Hindlimb muscle (tissue), 1 donor: ENCODE measurements at regions not wholly inside any gene's neighbourhood (a gene's known extent, or its start where the extent isn't known, plus 50 kb on each side); places are given as distances from the start of the nearest gene placed in this dataset.
"Not testable (repeated sequence)": the region's sequence is repeated elsewhere in the genome, so short reads cannot be mapped to it uniquely, and the experiment has no call there.

Source experiments
- DNase-seq: peaks from one replicate; pipeline ENCODE4 v3.0.0-alpha.2; 2013

- DNase-seq, result no peak
These were observed 278.3 kb downstream of the KCNJ2 start for GRCh38 chr17:70447588-70447987.

- DNase-seq, result not testable (repeated sequence)
These were observed 283.7 kb downstream of the KCNJ2 start for GRCh38 chr17:70453075-70453474.

- DNase-seq, result no peak
These were observed 285.0 kb downstream of the KCNJ2 start for GRCh38 chr17:70454377-70454776.

- DNase-seq, result no peak
These were observed 285.6 kb downstream of the KCNJ2 start for GRCh38 chr17:70454908-70455307.

GRCh38 chr17:70464995-70465394 is 295.7 kb downstream of the KCNJ2 start:
- DNase-seq, result no peak

- DNase-seq, result no peak
These were observed 299.3 kb downstream of the KCNJ2 start for GRCh38 chr17:70468661-70469060.

- no peak for DNase-seq
These were observed 303.7 kb downstream of the KCNJ2 start for GRCh38 chr17:70473049-70473448.

GRCh38 chr17:70476368-70476767 is 307.0 kb downstream of the KCNJ2 start:
- no peak for DNase-seq

- peak; percentile 22 for DNase-seq
These were observed 309.6 kb downstream of the KCNJ2 start for GRCh38 chr17:70478902-70479301.

GRCh38 chr17:70479779-70480178 is 310.4 kb downstream of the KCNJ2 start:
- no peak for DNase-seq

- DNase-seq, result no peak
These were observed 314.3 kb downstream of the KCNJ2 start for GRCh38 chr17:70483624-70484023.

- no peak for DNase-seq
These were observed 314.7 kb downstream of the KCNJ2 start for GRCh38 chr17:70484050-70484449.

- DNase-seq, result no peak
These were observed 315.2 kb downstream of the KCNJ2 start for GRCh38 chr17:70484496-70484895.

- no peak for DNase-seq
These were observed 323.0 kb downstream of the KCNJ2 start for GRCh38 chr17:70492368-70492767.

- no peak for DNase-seq
These were observed 324.0 kb downstream of the KCNJ2 start for GRCh38 chr17:70493277-70493874.

GRCh38 chr17:70498631-70499030 is 329.3 kb downstream of the KCNJ2 start:
- no peak for DNase-seq

- no peak for DNase-seq
These were observed 329.9 kb downstream of the KCNJ2 start for GRCh38 chr17:70499067-70499786.

GRCh38 chr17:70503449-70503848 is 334.1 kb downstream of the KCNJ2 start:
- DNase-seq, result no peak

- no peak for DNase-seq
These were observed 341.0 kb downstream of the KCNJ2 start for GRCh38 chr17:70510288-70510687.

- no peak for DNase-seq
These were observed 348.5 kb downstream of the KCNJ2 start for GRCh38 chr17:70517816-70518215.

GRCh38 chr17:70519300-70519699 is 350.0 kb downstream of the KCNJ2 start:
- DNase-seq, result no peak

GRCh38 chr17:70520447-70520846 is 351.1 kb downstream of the KCNJ2 start:
- no peak for DNase-seq

- no peak for DNase-seq
These were observed 351.6 kb downstream of the KCNJ2 start for GRCh38 chr17:70520956-70521355.

- no peak for DNase-seq
These were observed 352.5 kb downstream of the KCNJ2 start for GRCh38 chr17:70521821-70522256.
